Astrocyte (in vitro differentiated cells and primary cell): ENCODE measurements at regions not wholly inside any gene's neighbourhood (a gene's known extent, or its start where the extent isn't known, plus 50 kb on each side); places are given as distances from the start of the nearest gene placed in this dataset.

Experiments
- EZH2 ChIP-seq: IDR thresholded peaks from 2 replicates; pipeline ENCODE4 v1.6.1; 2012; ENCODE audit warnings: mild to moderate bottlenecking, low read length, inconsistent platforms; ENCODE audit not compliant: insufficient read depth
- TF ChIP-seq, protein P1 (sequence below): IDR thresholded peaks from 2 replicates; pipeline ENCODE4 v1.5.1; 2011; ENCODE audit warnings: low read depth, mild to moderate bottlenecking, inconsistent platforms, low read length, moderate library complexity; ENCODE audit not compliant: insufficient read depth

DNA sequence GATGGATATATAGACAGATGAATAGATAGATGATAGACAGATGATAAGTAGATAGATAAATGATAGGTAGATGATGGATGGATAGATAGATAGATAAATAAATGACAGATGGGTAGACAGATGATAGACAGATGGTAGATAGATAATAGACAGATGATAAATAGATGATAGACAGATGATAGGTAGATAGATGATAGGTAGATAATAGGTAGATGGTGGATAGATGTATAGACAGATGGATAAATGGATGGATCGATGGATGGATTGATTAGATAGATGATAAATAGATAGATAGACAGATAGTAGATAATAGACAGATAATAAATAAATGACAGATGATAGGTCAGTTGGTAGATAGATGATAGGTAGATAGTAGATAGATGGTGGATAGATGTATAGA lies 212.7 kb downstream of the NFATC2 start:
- TF ChIP-seq, protein P1, sequence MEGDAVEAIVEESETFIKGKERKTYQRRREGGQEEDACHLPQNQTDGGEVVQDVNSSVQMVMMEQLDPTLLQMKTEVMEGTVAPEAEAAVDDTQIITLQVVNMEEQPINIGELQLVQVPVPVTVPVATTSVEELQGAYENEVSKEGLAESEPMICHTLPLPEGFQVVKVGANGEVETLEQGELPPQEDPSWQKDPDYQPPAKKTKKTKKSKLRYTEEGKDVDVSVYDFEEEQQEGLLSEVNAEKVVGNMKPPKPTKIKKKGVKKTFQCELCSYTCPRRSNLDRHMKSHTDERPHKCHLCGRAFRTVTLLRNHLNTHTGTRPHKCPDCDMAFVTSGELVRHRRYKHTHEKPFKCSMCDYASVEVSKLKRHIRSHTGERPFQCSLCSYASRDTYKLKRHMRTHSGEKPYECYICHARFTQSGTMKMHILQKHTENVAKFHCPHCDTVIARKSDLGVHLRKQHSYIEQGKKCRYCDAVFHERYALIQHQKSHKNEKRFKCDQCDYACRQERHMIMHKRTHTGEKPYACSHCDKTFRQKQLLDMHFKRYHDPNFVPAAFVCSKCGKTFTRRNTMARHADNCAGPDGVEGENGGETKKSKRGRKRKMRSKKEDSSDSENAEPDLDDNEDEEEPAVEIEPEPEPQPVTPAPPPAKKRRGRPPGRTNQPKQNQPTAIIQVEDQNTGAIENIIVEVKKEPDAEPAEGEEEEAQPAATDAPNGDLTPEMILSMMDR, result no peak
- no peak for TF ChIP-seq EZH2
